ENCODE measurements at regions not wholly inside any gene's neighbourhood (a gene's known extent, or its start where the extent isn't known, plus 50 kb on each side); places are given as distances from the start of the nearest gene placed in this dataset.

DNA sequence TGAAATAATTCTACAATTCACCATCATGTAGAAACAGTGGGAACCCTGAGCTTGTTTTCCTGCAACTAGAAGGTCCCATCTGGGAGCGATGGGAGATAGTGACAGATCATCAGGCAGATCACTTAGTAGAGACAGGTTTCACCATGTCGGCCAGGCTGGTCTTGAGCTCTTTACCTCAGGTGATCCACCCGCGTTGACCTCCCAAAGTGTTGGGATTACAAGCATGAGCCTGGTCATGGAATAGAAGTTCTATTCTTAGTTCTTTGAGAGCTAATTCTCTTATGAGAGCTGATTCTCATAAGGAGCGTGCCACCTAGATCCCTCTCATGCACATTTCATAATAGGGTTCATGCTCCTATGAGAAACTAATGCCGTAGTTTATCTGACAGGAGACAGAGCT, 778.0 kb upstream of the AUTS2 start:
- no peaks in the 10 kb centered on the region for H3K9me3 ChIP-seq
- no peak overlapping the region for H3K27ac ChIP-seq
- no peak overlapping the region for H3K4me3 ChIP-seq
- no peaks in the 10 kb centered on the region for H3K4me1 ChIP-seq (ENCODE audit: control insufficient read depth in 1 of 2, low read depth in 2 of 2)
- DNase-seq (ENCODE audit: low spot score) = no peak
- no peaks in the 10 kb centered on the region for H3K36me3 ChIP-seq
- no peak for ATAC-seq (ENCODE audit: insufficient number of reproducible peaks, low FRiP score, low read depth)
- TF ChIP-seq, protein P1, sequence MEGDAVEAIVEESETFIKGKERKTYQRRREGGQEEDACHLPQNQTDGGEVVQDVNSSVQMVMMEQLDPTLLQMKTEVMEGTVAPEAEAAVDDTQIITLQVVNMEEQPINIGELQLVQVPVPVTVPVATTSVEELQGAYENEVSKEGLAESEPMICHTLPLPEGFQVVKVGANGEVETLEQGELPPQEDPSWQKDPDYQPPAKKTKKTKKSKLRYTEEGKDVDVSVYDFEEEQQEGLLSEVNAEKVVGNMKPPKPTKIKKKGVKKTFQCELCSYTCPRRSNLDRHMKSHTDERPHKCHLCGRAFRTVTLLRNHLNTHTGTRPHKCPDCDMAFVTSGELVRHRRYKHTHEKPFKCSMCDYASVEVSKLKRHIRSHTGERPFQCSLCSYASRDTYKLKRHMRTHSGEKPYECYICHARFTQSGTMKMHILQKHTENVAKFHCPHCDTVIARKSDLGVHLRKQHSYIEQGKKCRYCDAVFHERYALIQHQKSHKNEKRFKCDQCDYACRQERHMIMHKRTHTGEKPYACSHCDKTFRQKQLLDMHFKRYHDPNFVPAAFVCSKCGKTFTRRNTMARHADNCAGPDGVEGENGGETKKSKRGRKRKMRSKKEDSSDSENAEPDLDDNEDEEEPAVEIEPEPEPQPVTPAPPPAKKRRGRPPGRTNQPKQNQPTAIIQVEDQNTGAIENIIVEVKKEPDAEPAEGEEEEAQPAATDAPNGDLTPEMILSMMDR (IDR thresholded peaks at IDR 0.05) = no peak
- H3K27me3 ChIP-seq (replicated peaks; ENCODE audit: insufficient read depth) = no peaks in the 10 kb centered on the region

GRCh38 chr7:68821846-68822245, 776.4 kb upstream of the AUTS2 start:
- H3K27me3 ChIP-seq (replicated peaks; ENCODE audit: insufficient read depth) = no peaks in the 10 kb centered on the region
- no peak overlapping the region for H3K27ac ChIP-seq
- H3K4me1 ChIP-seq (ENCODE audit: control insufficient read depth in 1 of 2, low read depth in 2 of 2) = no peaks in the 10 kb centered on the region
- DNase-seq (ENCODE audit: low spot score) (no peak), ATAC-seq (ENCODE audit: insufficient number of reproducible peaks, low FRiP score, low read depth) (no peak)
- no peaks in the 10 kb centered on the region for H3K36me3 ChIP-seq
- no peaks in the 10 kb centered on the region for H3K9me3 ChIP-seq
- TF ChIP-seq, protein P1 (IDR thresholded peaks at IDR 0.05) = no peak
- no peak overlapping the region for H3K4me3 ChIP-seq

DNA sequence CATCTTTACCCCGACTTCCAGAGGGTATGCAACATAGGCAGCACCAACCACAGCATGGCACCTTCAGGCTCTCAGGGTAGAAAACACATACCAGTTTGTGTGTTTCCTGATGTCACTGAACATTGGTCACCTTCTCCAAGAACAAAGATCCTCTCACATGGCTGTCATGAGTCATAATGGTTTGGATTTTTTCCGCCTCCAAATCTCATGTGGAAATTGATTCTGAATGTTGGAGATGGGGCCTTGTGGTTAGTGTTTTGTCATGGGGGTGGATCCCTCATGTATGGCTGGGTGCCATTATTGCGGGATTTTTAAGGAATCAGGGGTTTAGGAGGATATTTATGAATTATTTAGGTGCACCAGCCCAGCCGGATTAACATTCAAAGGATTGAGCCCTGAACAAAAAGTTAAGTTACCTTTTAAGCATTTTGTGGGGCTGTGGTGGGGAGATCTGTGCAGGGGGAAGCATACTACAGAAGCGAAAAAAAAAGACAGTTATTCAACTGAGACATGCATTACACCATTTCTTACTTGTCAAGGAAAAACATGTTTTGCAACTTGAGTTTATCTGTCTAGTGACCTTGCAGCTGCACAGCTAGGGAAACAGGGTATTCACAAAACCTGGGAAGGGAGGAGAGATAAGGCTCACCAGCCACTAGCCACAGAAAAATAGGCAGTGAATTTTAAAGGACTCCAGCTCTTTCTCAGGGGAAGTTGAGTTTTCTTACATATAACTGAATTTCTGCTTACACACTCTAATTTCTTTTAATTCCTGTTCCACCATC, 774.1 kb upstream of the AUTS2 start:
- H3K27me3 ChIP-seq (replicated peaks; ENCODE audit: insufficient read depth) = no peaks in the 10 kb centered on the region
- no peak overlapping the region for H3K27ac ChIP-seq
- ATAC-seq (ENCODE audit: insufficient number of reproducible peaks, low FRiP score, low read depth) (no peak), DNase-seq (ENCODE audit: low spot score) (no peak)
- no peaks in the 10 kb centered on the region for H3K4me1 ChIP-seq (ENCODE audit: control insufficient read depth in 1 of 2, low read depth in 2 of 2)
- H3K36me3 ChIP-seq = no peaks in the 10 kb centered on the region
- TF ChIP-seq, protein P1 (IDR thresholded peaks at IDR 0.05) = no peak
- no peak overlapping the region for H3K4me3 ChIP-seq
- no peaks in the 10 kb centered on the region for H3K9me3 ChIP-seq

DNA sequence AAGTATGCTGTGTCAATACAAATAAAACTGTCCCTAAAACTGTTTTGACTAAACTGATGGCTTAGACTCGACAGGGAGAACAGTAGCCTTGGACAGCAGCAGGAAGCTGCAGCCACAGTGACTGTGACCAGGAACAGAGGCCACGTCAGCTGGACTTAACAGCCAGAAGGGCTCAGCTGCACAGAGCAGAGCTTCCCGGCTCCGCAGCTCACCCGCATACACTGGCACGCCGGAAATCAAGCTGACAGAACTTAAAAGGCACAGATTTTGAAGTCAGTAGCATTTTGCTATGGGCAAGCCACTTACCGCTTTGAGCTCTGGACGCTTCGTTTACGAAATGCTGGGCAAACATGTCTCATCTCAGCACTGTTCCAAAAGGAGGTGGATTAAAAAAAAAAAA, 769.7 kb upstream of the AUTS2 start:
- Histone ChIP-seq H3K9me3 (no peaks in the 10 kb centered on the region), H3K27ac (no peak overlapping the region), H3K4me3 (no peak overlapping the region), H3K4me1 (ENCODE audit: control insufficient read depth in 1 of 2, low read depth in 2 of 2) (peaks cover 0 to 8% of the 10 kb centered on the region in 2 donors), H3K27me3 (replicated peaks; ENCODE audit: insufficient read depth) (no peaks in the 10 kb centered on the region), H3K36me3 (no peaks in the 10 kb centered on the region)
- ATAC-seq (ENCODE audit: insufficient number of reproducible peaks, low FRiP score, low read depth) (no peak), DNase-seq (ENCODE audit: low spot score) (no peak)
- TF ChIP-seq, protein P1 (IDR thresholded peaks at IDR 0.05) = no peak

DNA sequence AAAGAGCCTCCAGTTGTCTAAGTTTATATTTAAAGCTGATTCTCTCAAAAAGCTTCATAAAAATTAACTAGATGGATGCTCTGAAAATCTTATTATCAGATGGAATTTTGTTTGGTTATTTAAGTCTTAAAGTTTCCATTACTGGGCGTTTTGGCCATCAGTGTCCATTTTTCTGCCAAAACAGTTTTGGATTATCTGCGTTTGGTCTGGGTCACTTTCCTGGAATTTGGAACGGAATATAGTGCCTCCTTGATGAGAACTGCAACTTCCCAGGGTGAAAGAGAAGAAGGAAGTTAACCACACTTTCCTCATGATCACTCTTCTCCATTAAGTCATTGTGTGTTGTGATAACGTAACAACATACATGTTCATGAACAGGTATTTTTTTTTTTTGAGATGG, 764.9 kb upstream of the AUTS2 start:
- DNase-seq (ENCODE audit: low spot score) = no peak

More for the DNA sequence above, 764.9 kb upstream of the AUTS2 start:
- TF ChIP-seq, protein P1 (IDR thresholded peaks at IDR 0.05) = no peak
- H3K4me1 ChIP-seq (ENCODE audit: control insufficient read depth in 1 of 2, low read depth in 2 of 2) = peaks cover 0 to 8% of the 10 kb centered on the region in 2 donors
- H3K27ac ChIP-seq = no peak overlapping the region
- no peaks in the 10 kb centered on the region for H3K27me3 ChIP-seq (replicated peaks; ENCODE audit: insufficient read depth)
- no peak for ATAC-seq (ENCODE audit: insufficient number of reproducible peaks, low FRiP score, low read depth)
- no peaks in the 10 kb centered on the region for H3K36me3 ChIP-seq
- H3K9me3 ChIP-seq = no peaks in the 10 kb centered on the region
- no peak overlapping the region for H3K4me3 ChIP-seq
